ENCODE measurements at regions not wholly inside any gene's neighbourhood (a gene's known extent, or its start where the extent isn't known, plus 50 kb on each side); places are given as distances from the start of the nearest gene placed in this dataset.

- TF ChIP-seq MYBL2 (IDR thresholded peaks at IDR 0.05; ENCODE audit: low read depth) (no peak), MYBL2 (CRISPR knock-in tag; IDR thresholded peaks at IDR 0.05; ENCODE audit: borderline replicate concordance) (no peak), MCM3 (IDR thresholded peaks at IDR 0.05) (no peak), POLR2A (conservative IDR thresholded peaks at IDR 0.05) (no peak), ZZZ3 (IDR thresholded peaks at IDR 0.05) (no peak), POLR2AphosphoS2 (IDR thresholded peaks at IDR 0.05; ENCODE audit: low read length) (no peak)
- TF ChIP-seq, protein P1, sequence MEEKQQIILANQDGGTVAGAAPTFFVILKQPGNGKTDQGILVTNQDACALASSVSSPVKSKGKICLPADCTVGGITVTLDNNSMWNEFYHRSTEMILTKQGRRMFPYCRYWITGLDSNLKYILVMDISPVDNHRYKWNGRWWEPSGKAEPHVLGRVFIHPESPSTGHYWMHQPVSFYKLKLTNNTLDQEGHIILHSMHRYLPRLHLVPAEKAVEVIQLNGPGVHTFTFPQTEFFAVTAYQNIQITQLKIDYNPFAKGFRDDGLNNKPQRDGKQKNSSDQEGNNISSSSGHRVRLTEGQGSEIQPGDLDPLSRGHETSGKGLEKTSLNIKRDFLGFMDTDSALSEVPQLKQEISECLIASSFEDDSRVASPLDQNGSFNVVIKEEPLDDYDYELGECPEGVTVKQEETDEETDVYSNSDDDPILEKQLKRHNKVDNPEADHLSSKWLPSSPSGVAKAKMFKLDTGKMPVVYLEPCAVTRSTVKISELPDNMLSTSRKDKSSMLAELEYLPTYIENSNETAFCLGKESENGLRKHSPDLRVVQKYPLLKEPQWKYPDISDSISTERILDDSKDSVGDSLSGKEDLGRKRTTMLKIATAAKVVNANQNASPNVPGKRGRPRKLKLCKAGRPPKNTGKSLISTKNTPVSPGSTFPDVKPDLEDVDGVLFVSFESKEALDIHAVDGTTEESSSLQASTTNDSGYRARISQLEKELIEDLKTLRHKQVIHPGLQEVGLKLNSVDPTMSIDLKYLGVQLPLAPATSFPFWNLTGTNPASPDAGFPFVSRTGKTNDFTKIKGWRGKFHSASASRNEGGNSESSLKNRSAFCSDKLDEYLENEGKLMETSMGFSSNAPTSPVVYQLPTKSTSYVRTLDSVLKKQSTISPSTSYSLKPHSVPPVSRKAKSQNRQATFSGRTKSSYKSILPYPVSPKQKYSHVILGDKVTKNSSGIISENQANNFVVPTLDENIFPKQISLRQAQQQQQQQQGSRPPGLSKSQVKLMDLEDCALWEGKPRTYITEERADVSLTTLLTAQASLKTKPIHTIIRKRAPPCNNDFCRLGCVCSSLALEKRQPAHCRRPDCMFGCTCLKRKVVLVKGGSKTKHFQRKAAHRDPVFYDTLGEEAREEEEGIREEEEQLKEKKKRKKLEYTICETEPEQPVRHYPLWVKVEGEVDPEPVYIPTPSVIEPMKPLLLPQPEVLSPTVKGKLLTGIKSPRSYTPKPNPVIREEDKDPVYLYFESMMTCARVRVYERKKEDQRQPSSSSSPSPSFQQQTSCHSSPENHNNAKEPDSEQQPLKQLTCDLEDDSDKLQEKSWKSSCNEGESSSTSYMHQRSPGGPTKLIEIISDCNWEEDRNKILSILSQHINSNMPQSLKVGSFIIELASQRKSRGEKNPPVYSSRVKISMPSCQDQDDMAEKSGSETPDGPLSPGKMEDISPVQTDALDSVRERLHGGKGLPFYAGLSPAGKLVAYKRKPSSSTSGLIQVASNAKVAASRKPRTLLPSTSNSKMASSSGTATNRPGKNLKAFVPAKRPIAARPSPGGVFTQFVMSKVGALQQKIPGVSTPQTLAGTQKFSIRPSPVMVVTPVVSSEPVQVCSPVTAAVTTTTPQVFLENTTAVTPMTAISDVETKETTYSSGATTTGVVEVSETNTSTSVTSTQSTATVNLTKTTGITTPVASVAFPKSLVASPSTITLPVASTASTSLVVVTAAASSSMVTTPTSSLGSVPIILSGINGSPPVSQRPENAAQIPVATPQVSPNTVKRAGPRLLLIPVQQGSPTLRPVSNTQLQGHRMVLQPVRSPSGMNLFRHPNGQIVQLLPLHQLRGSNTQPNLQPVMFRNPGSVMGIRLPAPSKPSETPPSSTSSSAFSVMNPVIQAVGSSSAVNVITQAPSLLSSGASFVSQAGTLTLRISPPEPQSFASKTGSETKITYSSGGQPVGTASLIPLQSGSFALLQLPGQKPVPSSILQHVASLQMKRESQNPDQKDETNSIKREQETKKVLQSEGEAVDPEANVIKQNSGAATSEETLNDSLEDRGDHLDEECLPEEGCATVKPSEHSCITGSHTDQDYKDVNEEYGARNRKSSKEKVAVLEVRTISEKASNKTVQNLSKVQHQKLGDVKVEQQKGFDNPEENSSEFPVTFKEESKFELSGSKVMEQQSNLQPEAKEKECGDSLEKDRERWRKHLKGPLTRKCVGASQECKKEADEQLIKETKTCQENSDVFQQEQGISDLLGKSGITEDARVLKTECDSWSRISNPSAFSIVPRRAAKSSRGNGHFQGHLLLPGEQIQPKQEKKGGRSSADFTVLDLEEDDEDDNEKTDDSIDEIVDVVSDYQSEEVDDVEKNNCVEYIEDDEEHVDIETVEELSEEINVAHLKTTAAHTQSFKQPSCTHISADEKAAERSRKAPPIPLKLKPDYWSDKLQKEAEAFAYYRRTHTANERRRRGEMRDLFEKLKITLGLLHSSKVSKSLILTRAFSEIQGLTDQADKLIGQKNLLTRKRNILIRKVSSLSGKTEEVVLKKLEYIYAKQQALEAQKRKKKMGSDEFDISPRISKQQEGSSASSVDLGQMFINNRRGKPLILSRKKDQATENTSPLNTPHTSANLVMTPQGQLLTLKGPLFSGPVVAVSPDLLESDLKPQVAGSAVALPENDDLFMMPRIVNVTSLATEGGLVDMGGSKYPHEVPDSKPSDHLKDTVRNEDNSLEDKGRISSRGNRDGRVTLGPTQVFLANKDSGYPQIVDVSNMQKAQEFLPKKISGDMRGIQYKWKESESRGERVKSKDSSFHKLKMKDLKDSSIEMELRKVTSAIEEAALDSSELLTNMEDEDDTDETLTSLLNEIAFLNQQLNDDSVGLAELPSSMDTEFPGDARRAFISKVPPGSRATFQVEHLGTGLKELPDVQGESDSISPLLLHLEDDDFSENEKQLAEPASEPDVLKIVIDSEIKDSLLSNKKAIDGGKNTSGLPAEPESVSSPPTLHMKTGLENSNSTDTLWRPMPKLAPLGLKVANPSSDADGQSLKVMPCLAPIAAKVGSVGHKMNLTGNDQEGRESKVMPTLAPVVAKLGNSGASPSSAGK (IDR thresholded peaks at IDR 0.05): no peak
These were observed 214.1 kb upstream of the CTNNB1 start for GRCh38 chr3:40985195-40985594.
